ENCODE measurements at regions not wholly inside any gene's neighbourhood (a gene's known extent, or its start where the extent isn't known, plus 50 kb on each side); places are given as distances from the start of the nearest gene placed in this dataset.

GRCh38 chr10:44803862-44804261 is 107.3 kb upstream of the TMEM72 start:
- no peaks in the 10 kb centered on the region for H3K4me1 Mint-ChIP-seq (ENCODE audit: low read depth, unreplicated experiment)
- no peak for DNase-seq
- no peak for TF ChIP-seq CTCF (IDR thresholded peaks at IDR 0.05; ENCODE audit: partially characterized antibody, unreplicated experiment)
- H3K36me3 Mint-ChIP-seq (ENCODE audit: unreplicated experiment) = no peaks in the 10 kb centered on the region
- H3K4me3 Mint-ChIP-seq (ENCODE audit: unreplicated experiment) = no peak overlapping the region
- H3K27ac Mint-ChIP-seq (ENCODE audit: unreplicated experiment) = no peak overlapping the region
- no peaks in the 10 kb centered on the region for H3K9me3 Mint-ChIP-seq (ENCODE audit: unreplicated experiment)
- H3K27me3 Mint-ChIP-seq (ENCODE audit: unreplicated experiment) = no peaks in the 10 kb centered on the region

DNA sequence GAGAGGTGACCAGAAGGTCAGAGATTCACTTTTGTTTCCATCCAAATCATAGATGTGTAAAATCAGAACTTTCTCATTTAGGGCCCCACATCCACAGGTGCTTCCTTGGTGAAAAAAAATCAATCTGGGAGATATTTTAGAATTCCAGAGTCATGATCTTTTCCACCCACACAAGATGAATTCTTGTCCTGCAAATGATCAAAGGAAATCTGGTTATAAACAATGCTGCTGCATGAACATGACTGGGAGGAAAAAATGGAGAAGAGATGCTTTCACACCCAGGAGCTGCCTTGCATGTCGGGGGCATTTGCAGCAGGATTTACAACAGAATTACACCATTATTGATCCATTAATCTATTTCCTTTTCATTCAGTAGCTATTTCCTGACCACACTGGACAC is 106.5 kb upstream of the TMEM72 start:
- H3K36me3 Mint-ChIP-seq (ENCODE audit: unreplicated experiment) = no peaks in the 10 kb centered on the region
- no peaks in the 10 kb centered on the region for H3K9me3 Mint-ChIP-seq (ENCODE audit: unreplicated experiment)
- H3K4me1 Mint-ChIP-seq (ENCODE audit: low read depth, unreplicated experiment) = no peaks in the 10 kb centered on the region
- no peaks in the 10 kb centered on the region for H3K27me3 Mint-ChIP-seq (ENCODE audit: unreplicated experiment)
- TF ChIP-seq CTCF (IDR thresholded peaks at IDR 0.05; ENCODE audit: partially characterized antibody, unreplicated experiment) = no peak
- no peak overlapping the region for H3K27ac Mint-ChIP-seq (ENCODE audit: unreplicated experiment)
- no peak for DNase-seq
- no peak overlapping the region for H3K4me3 Mint-ChIP-seq (ENCODE audit: unreplicated experiment)

GRCh38 chr10:44805466-44806210 is 105.5 kb upstream of the TMEM72 start:
- no peaks in the 10 kb centered on the region for H3K9me3 Mint-ChIP-seq (ENCODE audit: unreplicated experiment)
- TF ChIP-seq CTCF (IDR thresholded peaks at IDR 0.05; ENCODE audit: partially characterized antibody, unreplicated experiment) = no peak
- no peak overlapping the region for H3K27ac Mint-ChIP-seq (ENCODE audit: unreplicated experiment)
- H3K4me3 Mint-ChIP-seq (ENCODE audit: unreplicated experiment) = no peak overlapping the region
- H3K36me3 Mint-ChIP-seq (ENCODE audit: unreplicated experiment) = no peaks in the 10 kb centered on the region
- H3K4me1 Mint-ChIP-seq (ENCODE audit: low read depth, unreplicated experiment) = no peaks in the 10 kb centered on the region
- no peaks in the 10 kb centered on the region for H3K27me3 Mint-ChIP-seq (ENCODE audit: unreplicated experiment)
- no peak for DNase-seq

DNA sequence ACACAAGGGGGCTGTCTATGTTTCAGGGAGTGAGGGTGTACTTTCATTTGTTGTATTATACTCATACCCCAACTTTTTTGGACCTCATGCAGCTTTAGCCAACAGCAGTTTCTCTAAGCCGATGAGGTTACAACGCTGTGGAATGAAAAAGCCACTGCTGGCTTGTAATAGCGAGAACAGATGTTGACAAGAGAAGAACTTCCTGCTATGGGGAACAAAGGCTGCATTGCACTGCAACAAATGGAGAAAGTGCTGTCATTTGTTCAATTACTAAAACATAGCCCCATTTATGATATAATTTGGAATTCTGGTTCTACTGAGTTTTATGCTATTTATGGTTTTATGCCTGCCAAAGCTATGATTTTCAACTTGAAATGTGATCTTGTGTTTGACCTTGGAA is 104.2 kb upstream of the TMEM72 start:
- TF ChIP-seq CTCF (IDR thresholded peaks at IDR 0.05; ENCODE audit: partially characterized antibody, unreplicated experiment) = no peak
- DNase-seq = no peak
- Mint-ChIP-seq H3K4me1 (ENCODE audit: low read depth, unreplicated experiment) (no peaks in the 10 kb centered on the region), H3K9me3 (ENCODE audit: unreplicated experiment) (no peaks in the 10 kb centered on the region), H3K36me3 (ENCODE audit: unreplicated experiment) (no peaks in the 10 kb centered on the region), H3K27ac (ENCODE audit: unreplicated experiment) (no peak overlapping the region), H3K4me3 (ENCODE audit: unreplicated experiment) (no peak overlapping the region), H3K27me3 (ENCODE audit: unreplicated experiment) (no peaks in the 10 kb centered on the region)

DNA sequence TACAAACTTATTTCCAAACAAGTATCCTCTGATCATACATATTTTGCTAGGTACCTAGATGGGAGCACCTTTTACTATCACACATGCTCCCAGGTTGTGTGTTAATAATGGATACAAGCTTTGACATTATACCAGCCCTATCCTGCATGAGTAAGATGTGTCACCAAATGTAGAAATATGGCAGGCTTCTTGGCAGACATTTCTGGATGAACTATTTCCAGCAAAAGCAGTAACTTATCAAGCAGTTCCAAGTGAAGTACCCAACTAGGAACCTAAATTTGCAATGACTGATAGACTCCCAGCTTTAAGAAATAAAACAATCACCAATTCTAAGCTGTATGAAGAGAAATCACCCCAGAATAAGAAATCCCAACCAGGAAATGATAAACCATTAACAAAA is 103.7 kb upstream of the TMEM72 start:
- no peaks in the 10 kb centered on the region for H3K9me3 Mint-ChIP-seq (ENCODE audit: unreplicated experiment)
- H3K27me3 Mint-ChIP-seq (ENCODE audit: unreplicated experiment) = no peaks in the 10 kb centered on the region
- no peaks in the 10 kb centered on the region for H3K4me1 Mint-ChIP-seq (ENCODE audit: low read depth, unreplicated experiment)
- no peaks in the 10 kb centered on the region for H3K36me3 Mint-ChIP-seq (ENCODE audit: unreplicated experiment)
- no peak overlapping the region for H3K27ac Mint-ChIP-seq (ENCODE audit: unreplicated experiment)
- DNase-seq = no peak
- TF ChIP-seq CTCF (IDR thresholded peaks at IDR 0.05; ENCODE audit: partially characterized antibody, unreplicated experiment) = no peak
- no peak overlapping the region for H3K4me3 Mint-ChIP-seq (ENCODE audit: unreplicated experiment)

All from glutamatergic neuron (in vitro differentiated cells).